ENCODE measurements at regions not wholly inside any gene's neighbourhood (a gene's known extent, or its start where the extent isn't known, plus 50 kb on each side); places are given as distances from the start of the nearest gene placed in this dataset.

GRCh38 chr5:2902186-2902585 lies 150.7 kb upstream of the IRX2 start:
- no peak for DNase-seq

GRCh38 chr5:2901511-2901910 lies 150.0 kb upstream of the IRX2 start:
- no peak for DNase-seq

GRCh38 chr5:2901096-2901495 lies 149.6 kb upstream of the IRX2 start:
- no peak for DNase-seq

- DNase-seq, result no peak
Observed at GRCh38 chr5:2900360-2900759, 148.9 kb upstream of the IRX2 start.

- no peak for DNase-seq
Observed at GRCh38 chr5:2899311-2899710, 147.8 kb upstream of the IRX2 start.

GRCh38 chr5:2898661-2899060 lies 147.2 kb upstream of the IRX2 start:
- no peak for DNase-seq

GRCh38 chr5:2897276-2897961 lies 145.9 kb upstream of the IRX2 start:
- no peak for DNase-seq

- DNase-seq, result no peak
Observed at GRCh38 chr5:2896371-2897275, 145.1 kb upstream of the IRX2 start.

- DNase-seq, result no peak
Observed at GRCh38 chr5:2895876-2896275, 144.4 kb upstream of the IRX2 start.

- DNase-seq, result no peak
Observed at GRCh38 chr5:2895196-2895595, 143.7 kb upstream of the IRX2 start.

GRCh38 chr5:2894736-2895135 lies 143.3 kb upstream of the IRX2 start:
- DNase-seq, result no peak

GRCh38 chr5:2894316-2894715 lies 142.8 kb upstream of the IRX2 start:
- DNase-seq, result no peak

- DNase-seq, result no peak
Observed at GRCh38 chr5:2892466-2893000, 141.1 kb upstream of the IRX2 start.

- DNase-seq, result no peak
Observed at GRCh38 chr5:2891781-2892180, 140.3 kb upstream of the IRX2 start.

- DNase-seq, result no peak
Observed at GRCh38 chr5:2890011-2890410, 138.5 kb upstream of the IRX2 start.

GRCh38 chr5:2888520-2889060 lies 137.1 kb upstream of the IRX2 start:
- no peak for DNase-seq

- DNase-seq, result no peak
Observed at GRCh38 chr5:2887481-2888348, 136.2 kb upstream of the IRX2 start.

GRCh38 chr5:2886531-2886930 lies 135.1 kb upstream of the IRX2 start:
- no peak for DNase-seq

- no peak for DNase-seq
Observed at GRCh38 chr5:2883771-2884170, 132.3 kb upstream of the IRX2 start.

- no peak for DNase-seq
Observed at GRCh38 chr5:2879701-2880100, 128.2 kb upstream of the IRX2 start.

GRCh38 chr5:2877522-2877921 lies 126.0 kb upstream of the IRX2 start:
- no peak for DNase-seq

GRCh38 chr5:2876183-2876582 lies 124.7 kb upstream of the IRX2 start:
- DNase-seq, result no peak

GRCh38 chr5:2874099-2874498 lies 122.6 kb upstream of the IRX2 start:
- DNase-seq, result no peak

Data from T-helper 2 cell (primary cell).